Smooth muscle cell (in vitro differentiated cells): ENCODE measurements at regions not wholly inside any gene's neighbourhood (a gene's known extent, or its start where the extent isn't known, plus 50 kb on each side); places are given as distances from the start of the nearest gene placed in this dataset.
A peak's percentile ranks its signal among the peaks of the same experiment; 100 is the strongest.

Source experiments
- DNase-seq: peaks from one replicate; lab custom pipeline; 2025; ENCODE audit not compliant: unreplicated experiment; lab: John Stamatoyannopoulos, UW
- H2AFZ ChIP-seq: fragments of 200-600 bp; sonication (generic); 2 replicates; pipeline ENCODE4 v1.6.0; 2016; ENCODE audit warnings: antibody characterized with exemption, low read depth, mild to moderate bottlenecking
- H3F3A ChIP-seq: fragments of 200-600 bp; sonication (generic); 2 replicates; pipeline ENCODE4 v1.6.0; 2017; ENCODE audit warnings: antibody characterized with exemption, low read depth
- H3K27ac ChIP-seq: fragments of 200-600 bp; sonication (generic); 2 replicates; pipeline ENCODE4 v1.5.1; 2016; ENCODE audit warnings: low read depth, mild to moderate bottlenecking
- H3K27me3 ChIP-seq: fragments of 200-600 bp; sonication (generic); 2 replicates; pipeline ENCODE4 v1.6.1; 2016; ENCODE audit warnings: low read depth, mild to moderate bottlenecking
- H3K36me3 ChIP-seq: fragments of 200-600 bp; sonication (generic); 2 replicates; pipeline ENCODE4 v1.5.1; 2016; ENCODE audit warnings: low read depth
- H3K4me1 ChIP-seq: fragments of 200-600 bp; sonication (generic); 2 replicates; pipeline ENCODE4 v1.5.1; 2016; ENCODE audit warnings: low read depth
- H3K4me2 ChIP-seq: fragments of 200-600 bp; sonication (generic); 2 replicates; pipeline ENCODE4 v1.6.0; 2016; ENCODE audit warnings: mild to moderate bottlenecking
- H3K4me3 ChIP-seq: fragments of 200-600 bp; sonication (generic); 2 replicates; pipeline ENCODE4 v1.5.1; 2016; ENCODE audit warnings: mild to moderate bottlenecking
- H3K79me2 ChIP-seq: fragments of 200-600 bp; sonication (generic); 2 replicates; pipeline ENCODE4 v1.6.0; 2016; ENCODE audit warnings: low read depth, mild to moderate bottlenecking
- H3K9ac ChIP-seq: fragments of 200-600 bp; sonication (generic); 2 replicates; pipeline ENCODE4 v1.6.0; 2016; ENCODE audit warnings: low read depth
- H3K9me3 ChIP-seq: fragments of 200-600 bp; sonication (generic); replicated peaks from 2 replicates; pipeline ENCODE4 v1.5.1; 2016; ENCODE audit warnings: low read depth
- H4K20me1 ChIP-seq: fragments of 200-600 bp; sonication (generic); 2 replicates; pipeline ENCODE4 v1.6.0; 2016; ENCODE audit warnings: low read depth
- WGBS: methylation state at CpG from one replicate; pipeline ENCODE4 v1.1.7; 2016; ENCODE audit warnings: low lambda C conversion rate; 5-methylcytosine and 5-hydroxymethylcytosine counted together
- TF ChIP-seq, protein P1 (sequence below): fragments of 200-600 bp; sonication (generic); IDR thresholded peaks from 2 replicates; pipeline ENCODE4 v1.5.1; 2017; ENCODE audit warnings: borderline replicate concordance, mild to moderate bottlenecking, antibody characterized with exemption; ENCODE audit not compliant: insufficient read depth, poor library complexity, severe bottlenecking

DNA sequence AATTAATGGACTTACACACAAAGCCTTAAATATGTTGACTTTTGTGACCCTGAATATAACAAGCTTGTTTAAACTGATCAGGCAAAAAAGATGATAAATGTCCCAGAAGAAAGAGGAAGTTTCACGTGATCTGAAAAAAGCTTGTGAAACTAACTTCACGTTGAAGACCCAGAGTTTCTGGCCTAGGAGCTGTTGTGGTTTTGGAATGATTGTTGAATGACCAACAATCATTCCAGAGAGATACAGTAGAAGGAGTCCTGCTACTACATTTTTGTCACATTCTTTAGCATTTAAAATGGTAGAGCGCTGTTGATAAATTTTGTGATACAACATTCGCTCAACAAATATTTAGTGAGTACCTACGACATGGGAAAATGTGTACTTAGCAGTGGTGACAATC lies 143.1 kb upstream of the FBN2 start:
- H3K9me3 ChIP-seq = no peaks in the 10 kb centered on the region
- WGBS = 70% methylated on average over 5 of the region's 5 CpGs

DNA sequence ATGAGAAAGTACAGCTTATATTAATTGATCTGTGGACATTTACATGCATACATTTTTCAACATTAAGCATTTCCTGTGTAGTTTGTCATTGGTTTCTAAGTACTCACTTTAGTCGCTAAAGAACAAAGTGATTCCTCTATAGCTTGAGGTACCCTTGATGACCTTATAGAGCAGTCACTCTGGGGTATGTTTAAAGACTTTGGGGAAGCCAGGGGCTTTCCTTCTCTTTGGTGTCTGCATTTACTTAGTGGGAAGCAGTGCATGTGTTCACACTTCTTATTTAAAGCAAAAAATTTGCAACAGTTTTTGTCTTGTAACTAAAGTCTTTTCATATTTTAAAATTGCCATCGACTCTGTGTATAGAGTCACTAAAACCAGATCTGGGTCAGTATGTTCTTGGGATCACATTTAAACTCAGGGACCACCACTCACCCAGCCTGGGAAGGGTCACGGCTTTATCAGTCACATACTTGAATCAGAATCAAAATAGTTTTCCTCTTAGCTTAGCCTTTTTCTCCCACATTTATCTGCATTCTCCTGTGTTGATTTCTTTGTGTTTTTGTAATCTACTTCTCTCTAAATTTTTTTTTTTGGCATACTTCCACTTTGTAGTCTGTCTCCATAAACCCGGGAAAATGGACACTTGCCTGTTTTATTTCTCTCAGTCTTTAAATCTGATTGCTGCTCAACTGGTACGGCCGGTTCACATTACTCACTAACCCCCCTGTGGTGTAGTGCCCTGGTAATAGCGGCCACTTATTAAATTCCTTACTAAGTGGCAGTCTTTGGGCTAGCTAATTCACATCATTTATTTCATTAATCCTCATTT lies 143.9 kb upstream of the FBN2 start:
- H3F3A ChIP-seq = no peaks in the 10 kb centered on the region
- H3K4me3 ChIP-seq = no peak overlapping the region
- H3K4me2 ChIP-seq = peak overlapping the region; percentile 33
- H2AFZ ChIP-seq = peak overlapping the region; percentile 47
- H4K20me1 ChIP-seq = no peaks in the 10 kb centered on the region
- H3K79me2 ChIP-seq = no peaks in the 10 kb centered on the region
- TF ChIP-seq, protein P1, sequence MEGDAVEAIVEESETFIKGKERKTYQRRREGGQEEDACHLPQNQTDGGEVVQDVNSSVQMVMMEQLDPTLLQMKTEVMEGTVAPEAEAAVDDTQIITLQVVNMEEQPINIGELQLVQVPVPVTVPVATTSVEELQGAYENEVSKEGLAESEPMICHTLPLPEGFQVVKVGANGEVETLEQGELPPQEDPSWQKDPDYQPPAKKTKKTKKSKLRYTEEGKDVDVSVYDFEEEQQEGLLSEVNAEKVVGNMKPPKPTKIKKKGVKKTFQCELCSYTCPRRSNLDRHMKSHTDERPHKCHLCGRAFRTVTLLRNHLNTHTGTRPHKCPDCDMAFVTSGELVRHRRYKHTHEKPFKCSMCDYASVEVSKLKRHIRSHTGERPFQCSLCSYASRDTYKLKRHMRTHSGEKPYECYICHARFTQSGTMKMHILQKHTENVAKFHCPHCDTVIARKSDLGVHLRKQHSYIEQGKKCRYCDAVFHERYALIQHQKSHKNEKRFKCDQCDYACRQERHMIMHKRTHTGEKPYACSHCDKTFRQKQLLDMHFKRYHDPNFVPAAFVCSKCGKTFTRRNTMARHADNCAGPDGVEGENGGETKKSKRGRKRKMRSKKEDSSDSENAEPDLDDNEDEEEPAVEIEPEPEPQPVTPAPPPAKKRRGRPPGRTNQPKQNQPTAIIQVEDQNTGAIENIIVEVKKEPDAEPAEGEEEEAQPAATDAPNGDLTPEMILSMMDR = no peak
- peak overlapping the region; percentile 23 for H3K27ac ChIP-seq
- DNase-seq = no peak
- no peak overlapping the region for H3K9ac ChIP-seq
- no peaks in the 10 kb centered on the region for H3K36me3 ChIP-seq
- no peaks in the 10 kb centered on the region for H3K9me3 ChIP-seq
- peaks cover 13% of the 10 kb centered on the region for H3K4me1 ChIP-seq
- 24% methylated on average over 7 of the region's 7 CpGs for WGBS
- H3K27me3 ChIP-seq = no peaks in the 10 kb centered on the region

More for the DNA sequence above, 143.1 kb upstream of the FBN2 start:
- Histone ChIP-seq H3K27ac (peak overlapping the region; percentile 23), H3K4me1 (peaks cover 13% of the 10 kb centered on the region), H3K27me3 (no peaks in the 10 kb centered on the region), H3K79me2 (no peaks in the 10 kb centered on the region), H3F3A (no peaks in the 10 kb centered on the region), H4K20me1 (no peaks in the 10 kb centered on the region), H3K9ac (no peak overlapping the region), H3K4me3 (no peak overlapping the region), H3K36me3 (no peaks in the 10 kb centered on the region), H2AFZ (no peak overlapping the region), H3K4me2 (no peak overlapping the region)
- DNase-seq = no peak
- TF ChIP-seq, protein P1 = no peak

DNA sequence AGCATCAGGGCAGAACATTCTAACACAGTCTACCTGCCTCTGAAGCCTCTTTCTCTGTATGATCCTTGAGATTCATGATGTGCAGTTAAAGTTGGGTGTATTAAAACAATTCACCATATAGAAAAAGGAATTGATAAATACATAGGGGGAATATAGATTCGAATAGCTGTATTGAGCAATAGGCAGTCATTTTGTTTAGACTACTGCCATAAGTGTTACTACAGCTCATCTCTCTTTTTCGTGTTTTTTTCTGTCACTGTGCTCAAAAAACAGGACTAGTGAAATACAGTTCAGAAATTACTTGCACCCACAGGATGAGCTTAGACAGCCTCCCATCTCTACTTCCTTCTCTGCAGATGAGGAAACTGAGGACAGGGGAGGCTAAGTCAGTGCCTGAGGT lies 144.6 kb upstream of the FBN2 start:
- H3F3A ChIP-seq = no peaks in the 10 kb centered on the region
- WGBS = 81% methylated on average over 2 of the region's 2 CpGs
- no peak overlapping the region for H3K9ac ChIP-seq
- no peak for DNase-seq
- H3K27me3 ChIP-seq = no peaks in the 10 kb centered on the region
- no peak overlapping the region for H3K27ac ChIP-seq
- no peaks in the 10 kb centered on the region for H3K79me2 ChIP-seq
- H3K9me3 ChIP-seq = no peaks in the 10 kb centered on the region
- no peaks in the 10 kb centered on the region for H4K20me1 ChIP-seq
- TF ChIP-seq, protein P1 = no peak
- no peak overlapping the region for H3K4me3 ChIP-seq
- no peaks in the 10 kb centered on the region for H3K36me3 ChIP-seq
- H2AFZ ChIP-seq = no peak overlapping the region
- peaks cover 13% of the 10 kb centered on the region for H3K4me1 ChIP-seq
- no peak overlapping the region for H3K4me2 ChIP-seq

DNA sequence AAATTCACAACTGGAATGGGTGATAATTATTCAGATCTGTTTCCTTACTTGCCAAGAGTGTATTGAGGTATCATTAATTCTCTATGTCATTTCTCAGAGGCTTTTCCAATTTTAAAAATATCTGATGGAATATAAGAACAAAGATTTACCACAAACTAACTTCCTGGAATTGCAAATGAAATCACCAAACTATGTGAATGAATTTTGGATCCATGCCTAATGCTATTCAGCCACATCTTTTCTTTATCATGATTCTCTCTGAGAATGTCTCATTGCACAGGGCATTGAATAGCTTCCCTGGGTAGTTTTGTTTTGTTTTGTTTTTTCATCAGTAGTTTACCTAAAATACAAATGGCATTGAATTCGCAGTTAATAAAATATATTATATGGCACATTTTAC lies 146.9 kb upstream of the FBN2 start:
- no peaks in the 10 kb centered on the region for H3K36me3 ChIP-seq

More for the DNA sequence above, 146.9 kb upstream of the FBN2 start:
- Histone ChIP-seq H3K27me3 (no peaks in the 10 kb centered on the region), H3K9ac (no peak overlapping the region), H3F3A (no peaks in the 10 kb centered on the region), H3K79me2 (no peaks in the 10 kb centered on the region), H2AFZ (no peak overlapping the region), H3K4me1 (peaks cover 13% of the 10 kb centered on the region), H3K4me2 (no peak overlapping the region), H3K4me3 (no peak overlapping the region), H3K9me3 (no peaks in the 10 kb centered on the region), H4K20me1 (no peaks in the 10 kb centered on the region), H3K27ac (no peak overlapping the region)
- WGBS = 95% methylated on average over 1 of the region's 1 CpG
- TF ChIP-seq, protein P1 = no peak
- DNase-seq = no peak
